ENCODE measurements at regions not wholly inside any gene's neighbourhood (a gene's known extent, or its start where the extent isn't known, plus 50 kb on each side); places are given as distances from the start of the nearest gene placed in this dataset.

DNA sequence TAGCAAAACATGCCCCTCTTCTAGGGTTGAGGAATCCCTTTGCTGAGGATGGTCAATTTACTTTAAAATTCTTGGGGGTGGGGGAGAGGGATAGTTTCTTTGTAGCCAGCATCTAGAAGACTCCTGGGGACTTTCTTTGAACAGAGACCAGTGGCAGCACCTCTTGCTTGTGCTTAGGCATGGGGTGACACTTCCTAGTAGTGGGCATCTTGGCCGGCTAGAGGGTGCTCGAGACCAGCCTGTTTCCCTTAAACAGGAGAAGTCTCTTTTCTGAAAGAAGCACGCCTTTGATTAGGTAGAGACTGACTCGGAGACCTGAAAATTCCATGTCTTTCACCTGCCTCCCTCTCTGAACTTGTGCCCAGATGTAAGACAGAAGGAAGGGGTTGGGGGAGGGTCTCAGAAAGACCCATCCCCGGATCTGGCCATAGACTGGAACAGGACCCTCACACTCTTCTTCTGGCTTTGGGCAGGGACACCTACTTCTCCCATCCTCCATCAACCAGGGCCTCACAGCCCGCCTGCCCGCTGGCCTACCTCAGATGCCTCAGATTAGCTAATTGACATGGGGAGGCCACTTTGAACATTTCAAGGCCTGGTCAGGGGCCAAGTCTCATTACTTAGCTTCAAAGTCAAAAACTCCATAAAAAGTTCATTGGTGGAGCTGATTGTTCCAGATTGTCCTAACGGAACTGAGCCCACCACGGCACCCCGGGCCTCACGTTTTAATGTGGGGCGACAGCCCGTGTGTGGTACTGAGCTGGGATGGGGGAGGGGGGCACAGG, 172.2 kb downstream of the CDC5L start:
- DNase-seq = no peak

GRCh38 chr6:44560458-44561059, 173.1 kb downstream of the CDC5L start:
- DNase-seq = no peak

GRCh38 chr6:44561060-44561623, 173.6 kb downstream of the CDC5L start:
- no peak for DNase-seq

GRCh38 chr6:44561832-44562665, 174.5 kb downstream of the CDC5L start:
- no peak for DNase-seq

DNA sequence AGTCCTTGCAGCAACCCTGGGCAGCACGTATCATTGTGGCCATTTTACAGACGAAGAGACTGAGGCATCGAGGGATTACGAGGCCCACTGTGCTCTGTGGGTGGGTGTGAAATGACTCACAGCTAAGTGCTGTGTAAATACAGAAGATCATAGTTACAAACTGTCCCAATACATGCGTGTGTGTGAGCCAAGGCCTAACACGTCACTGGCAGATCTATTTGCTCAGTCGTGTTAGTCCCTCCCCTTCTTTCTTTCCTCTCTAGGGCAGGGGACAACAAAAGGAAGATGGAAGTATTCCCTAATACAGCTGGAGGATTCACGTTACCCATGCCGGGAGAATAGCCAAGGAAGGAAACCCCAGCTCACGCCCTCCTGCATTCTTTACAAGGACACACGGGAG, 175.9 kb downstream of the CDC5L start:
- DNase-seq = no peak

DNA sequence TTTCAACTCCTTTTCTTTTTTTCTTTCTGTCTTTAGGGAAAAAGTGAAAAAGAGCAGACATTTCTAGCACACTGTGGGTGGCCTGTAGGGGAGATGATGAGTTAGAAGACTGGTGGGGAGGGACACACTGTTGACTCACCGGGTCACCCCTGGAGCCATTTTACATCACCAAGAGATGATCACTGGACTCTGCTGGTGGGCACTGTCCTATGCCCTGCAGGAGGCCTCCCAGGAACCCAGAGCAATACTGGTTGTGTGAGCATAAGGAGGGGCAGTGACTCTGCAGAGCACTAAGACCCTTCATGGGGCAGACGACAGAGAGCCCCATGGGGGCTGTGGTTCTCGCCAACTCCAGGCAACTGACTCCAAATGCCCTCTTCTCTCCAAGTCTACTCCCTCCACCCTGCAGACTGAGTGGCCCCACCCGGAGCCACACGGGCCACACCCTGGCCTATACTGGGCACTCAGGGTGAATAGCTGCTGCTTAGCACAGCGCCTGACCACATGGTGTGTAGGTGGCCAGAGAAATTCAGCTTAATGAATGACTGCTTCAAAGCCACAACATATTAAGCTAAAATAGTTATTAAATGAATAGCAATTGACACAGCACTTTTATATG, 177.5 kb downstream of the CDC5L start:
- no peak for DNase-seq

- DNase-seq = no peak
Measured at GRCh38 chr6:44567406-44567805, 179.9 kb downstream of the CDC5L start.

GRCh38 chr6:44569131-44569530, 181.6 kb downstream of the CDC5L start:
- no peak for DNase-seq

DNA sequence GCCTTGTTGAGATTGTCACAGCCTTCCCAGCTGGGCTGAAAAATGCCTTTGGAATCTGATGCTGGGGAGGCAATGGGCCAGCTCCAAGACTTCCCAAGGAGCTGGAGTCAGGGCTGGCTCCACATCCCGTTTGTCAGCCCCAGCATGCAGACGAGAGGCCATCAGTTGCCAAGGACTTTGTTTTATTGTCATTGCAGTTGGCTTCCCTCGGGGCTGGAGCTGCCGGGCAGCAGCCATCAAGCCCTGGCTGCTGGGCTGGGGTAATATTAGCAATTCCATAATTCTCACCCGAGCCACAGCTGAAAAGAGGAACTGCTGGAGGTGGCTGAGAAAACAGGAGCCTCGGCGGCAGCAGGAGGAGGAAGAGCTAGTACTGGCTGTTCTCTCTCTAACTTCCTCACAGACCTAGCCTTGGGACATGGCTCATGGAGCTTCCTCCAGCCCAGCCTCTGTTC, 182.5 kb downstream of the CDC5L start:
- DNase-seq = peak in 33 of 56 donors; percentile 3 to 66 (median 16)

DNA sequence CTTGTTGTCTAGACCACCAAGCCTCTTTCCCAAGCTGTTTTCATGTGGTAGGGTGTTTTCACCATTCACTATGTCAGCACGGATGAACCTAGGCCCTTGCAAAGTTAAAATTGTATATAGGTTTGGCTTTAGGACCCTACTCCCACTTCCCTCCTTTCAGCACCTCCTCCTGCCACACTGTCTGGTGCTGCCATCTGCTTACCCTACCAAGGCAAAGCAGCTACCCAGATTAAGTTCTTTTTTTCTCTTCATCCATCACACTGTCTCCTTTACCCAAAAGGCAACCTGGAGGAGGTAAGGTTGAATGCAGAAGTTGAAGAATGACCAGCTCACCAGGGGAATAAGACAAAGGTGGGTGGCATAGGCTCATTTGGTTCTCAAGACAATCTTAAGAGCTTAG, 184.0 kb downstream of the CDC5L start:
- no peak for DNase-seq

DNA sequence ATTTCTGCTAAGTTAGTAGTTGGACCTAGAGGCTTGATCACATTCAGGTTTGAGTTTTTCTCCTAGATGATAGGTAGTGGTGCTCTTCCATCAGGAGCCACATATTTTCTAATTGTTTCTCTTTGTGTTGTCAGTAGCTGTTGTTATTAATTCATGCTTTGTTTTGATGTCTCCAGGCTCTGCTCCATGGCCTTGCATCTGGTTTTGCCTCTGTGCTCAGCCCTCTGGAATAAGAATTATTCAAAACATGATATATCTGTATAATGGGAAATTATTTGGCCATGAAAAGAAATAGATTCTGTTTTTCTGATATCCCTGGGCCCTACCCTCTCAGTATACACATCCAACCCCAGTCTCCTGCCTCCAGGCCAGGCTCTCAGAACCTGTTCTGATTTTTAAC, 184.8 kb downstream of the CDC5L start:
- DNase-seq = no peak

GRCh38 chr6:44575644-44576043, 188.1 kb downstream of the CDC5L start:
- DNase-seq = no peak

- no peak for DNase-seq
Measured at GRCh38 chr6:44576132-44576631, 188.7 kb downstream of the CDC5L start.

DNA sequence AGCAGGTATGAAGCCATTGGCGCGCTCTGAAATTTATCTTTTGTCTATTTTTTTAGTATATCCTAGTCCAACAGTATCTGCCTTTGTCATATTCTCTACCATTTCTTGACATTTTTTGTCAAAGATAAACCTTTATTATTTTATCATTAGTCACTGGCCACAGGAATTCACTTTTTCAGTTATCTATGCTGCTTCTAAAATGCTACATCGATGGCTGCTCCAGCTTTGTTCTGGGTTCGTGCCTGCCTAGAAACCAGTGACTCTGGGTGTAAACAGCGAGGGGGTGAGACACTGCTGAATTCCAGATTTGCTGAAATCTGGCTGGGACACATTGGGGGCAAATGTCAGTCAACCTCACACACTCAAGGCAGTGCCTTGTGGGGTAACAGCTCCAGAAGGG, 193.4 kb downstream of the CDC5L start:
- no peak for DNase-seq

GRCh38 chr6:44582930-44583329, 195.4 kb downstream of the CDC5L start:
- DNase-seq = no peak

DNA sequence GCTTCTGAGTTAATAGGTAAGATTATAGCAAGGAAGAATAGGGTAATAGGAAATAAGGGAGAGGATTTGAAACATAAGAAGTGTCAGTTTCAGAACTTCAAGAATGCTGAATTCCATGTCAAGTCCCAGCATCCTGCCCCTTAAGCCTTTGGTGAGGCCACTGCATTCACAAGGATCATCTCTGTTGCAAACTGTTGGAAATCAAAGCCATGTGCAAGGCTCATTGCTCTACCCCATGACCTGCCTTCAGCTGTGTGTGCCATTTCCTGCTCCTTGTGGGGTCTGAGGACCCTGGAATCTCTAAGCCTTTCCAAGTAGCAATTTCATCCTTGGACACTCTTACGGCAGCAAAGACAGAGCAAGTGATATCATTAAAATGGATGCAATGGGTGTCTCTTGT, 203.0 kb downstream of the CDC5L start:
- no peak for DNase-seq

DNA sequence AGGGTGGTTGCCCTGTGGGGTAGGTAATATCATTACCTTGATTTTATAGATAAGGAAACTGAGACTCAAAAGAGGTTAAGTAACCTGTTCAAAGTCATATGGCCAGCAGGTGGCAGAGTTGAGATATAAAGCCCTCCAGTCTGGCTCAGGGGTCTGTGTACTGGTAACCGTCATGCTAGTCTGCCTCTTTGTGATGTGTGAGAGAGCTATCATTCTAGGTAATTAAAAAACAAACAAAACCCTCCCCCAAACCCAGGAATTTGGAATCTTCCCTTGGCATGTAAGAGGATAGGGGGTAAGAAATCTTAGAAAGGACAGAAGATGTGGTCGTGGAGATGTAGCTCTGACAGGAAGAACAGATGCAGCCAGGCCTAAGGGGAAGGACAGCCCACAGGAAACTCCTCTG, 206.0 kb downstream of the CDC5L start:
- peak in 1 of 56 donors; percentile 37 for DNase-seq

DNA sequence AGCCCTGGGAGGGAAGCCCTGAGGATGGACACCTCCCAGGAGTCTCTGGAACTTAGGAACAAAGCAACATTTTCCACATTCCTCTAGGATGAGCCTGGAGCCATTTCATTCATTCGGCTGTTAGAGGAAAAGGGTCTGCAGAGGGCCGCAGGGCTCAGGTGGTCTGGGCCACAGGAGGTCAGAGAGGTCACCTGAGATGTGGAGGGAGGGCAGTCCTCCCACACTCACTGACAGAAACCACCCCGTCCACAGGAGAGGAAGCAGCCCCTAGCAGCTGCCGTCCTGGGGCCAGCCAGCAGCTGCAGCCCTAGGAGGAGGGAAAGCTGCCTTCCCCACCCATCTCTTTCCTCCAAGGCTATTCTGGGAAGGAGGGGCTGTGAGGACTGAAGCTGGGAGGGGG, 207.0 kb downstream of the CDC5L start:
- no peak for DNase-seq

DNA sequence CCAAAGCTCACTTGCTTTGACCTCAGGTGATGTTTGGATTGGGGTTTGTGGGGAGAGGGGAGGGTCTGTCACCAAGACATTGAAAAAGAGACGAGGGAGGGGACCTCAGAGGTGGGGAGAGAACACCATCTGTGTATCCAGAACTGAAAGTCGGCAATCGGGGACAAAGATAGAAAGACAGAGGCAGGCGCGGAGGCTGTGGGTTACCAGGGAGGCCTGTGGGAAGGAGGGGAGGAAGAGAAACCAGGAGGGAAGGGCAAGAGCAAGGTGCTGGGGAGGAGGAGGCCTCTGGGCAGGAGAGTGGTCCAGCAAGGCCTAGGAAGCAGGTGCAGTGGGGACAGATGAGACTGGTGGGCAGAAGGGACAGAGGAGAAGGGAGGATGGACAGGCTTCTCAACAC, 211.2 kb downstream of the CDC5L start:
- DNase-seq = peak in 1 of 56 donors; percentile 2

DNA sequence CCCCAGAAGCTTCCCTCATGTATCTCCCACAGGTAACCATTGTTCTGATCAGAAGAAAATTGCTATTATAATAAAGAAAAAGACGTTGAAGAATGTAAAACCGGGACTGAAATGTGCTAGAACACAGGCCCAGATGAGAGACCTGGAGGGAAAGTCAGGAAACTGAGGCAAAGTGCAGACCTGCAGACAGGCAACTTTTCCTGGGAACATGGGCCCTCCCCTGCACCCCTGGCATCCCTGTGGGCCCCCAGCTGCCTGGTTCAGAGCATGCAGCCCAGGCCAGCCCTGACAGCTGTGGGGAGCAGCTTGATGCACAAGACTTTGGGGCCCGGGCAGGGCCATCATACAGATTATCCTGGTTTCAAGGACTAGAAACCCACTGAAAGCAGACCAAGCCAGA, 212.2 kb downstream of the CDC5L start:
- DNase-seq = no peak

DNA sequence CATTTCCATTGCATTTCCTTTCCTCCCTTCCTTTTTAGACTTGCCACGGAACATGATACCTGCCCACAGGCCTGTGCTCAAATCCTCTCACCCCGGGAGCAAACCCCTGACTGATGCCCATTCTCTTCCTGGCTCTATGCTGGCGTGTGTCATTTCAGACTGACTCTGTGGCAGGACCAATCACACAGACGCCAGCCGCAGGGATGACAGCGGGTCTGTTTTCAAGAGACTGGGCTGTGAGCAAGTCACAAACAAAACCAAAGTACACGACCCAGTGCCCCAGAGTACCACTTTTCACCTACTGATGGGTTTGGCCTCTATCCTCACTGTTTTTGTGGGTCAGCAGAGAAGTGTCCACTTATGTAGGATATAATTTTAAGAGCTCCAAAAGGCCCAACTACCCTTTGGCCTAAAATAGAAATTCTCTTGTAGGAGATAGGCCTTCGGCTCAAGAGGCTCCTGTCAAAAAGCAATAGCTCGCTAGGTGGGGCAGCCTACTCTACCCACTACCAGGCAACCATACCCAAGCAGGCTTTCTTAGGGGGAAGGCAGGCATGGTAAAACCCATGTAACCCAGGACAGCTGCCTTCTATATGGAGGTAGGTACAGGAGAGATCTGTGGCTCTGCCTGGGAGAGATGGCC, 215.7 kb downstream of the CDC5L start:
- no peak for DNase-seq

All from amygdala (tissue), 56 donors.